Left ventricle myocardium inferior (tissue), 1 donor: ENCODE measurements at regions not wholly inside any gene's neighbourhood (a gene's known extent, or its start where the extent isn't known, plus 50 kb on each side); places are given as distances from the start of the nearest gene placed in this dataset.
"Not testable (repeated sequence)": the region's sequence is repeated elsewhere in the genome, so short reads cannot be mapped to it uniquely, and the experiment has no call there.

Experiments used
- DNase-seq: peaks from one replicate; pipeline ENCODE4 v3.0.0-alpha.2; 2020
- H3K27ac ChIP-seq: fragments of 200-600 bp; replicated peaks from 2 replicates; pipeline ENCODE4 v1.8.0; 2021
- H3K27me3 ChIP-seq: fragments of 200-600 bp; 2 replicates; pipeline ENCODE4 v1.8.0; 2021; ENCODE audit warnings: low read depth
- H3K36me3 ChIP-seq: fragments of 200-600 bp; 2 replicates; pipeline ENCODE4 v1.8.0; 2021
- H3K4me1 ChIP-seq: fragments of 200-600 bp; 2 replicates; pipeline ENCODE4 v1.8.0; 2021
- H3K4me3 ChIP-seq: fragments of 200-600 bp; 2 replicates; pipeline ENCODE4 v1.8.0; 2021; ENCODE audit warnings: mild to moderate bottlenecking, moderate library complexity
- H3K9me3 ChIP-seq: fragments of 200-600 bp; replicated peaks from 2 replicates; pipeline ENCODE4 v1.8.0; 2021
- CTCF ChIP-seq: fragments of 200-600 bp; IDR thresholded peaks from 2 replicates; pipeline ENCODE4 v1.8.0; 2021; ENCODE audit warnings: antibody characterized with exemption, mild to moderate bottlenecking, borderline replicate concordance
- intact Hi-C: fragments of 100-400 bp; cut with micrococcal nuclease; formaldehyde crosslinking; loops from one replicate; pipeline ENCODE4 v1.11.0; 2022
- donor health status: DM: no; HTN: yes; CAD: no; lungs with severe emphysema.

DNA sequence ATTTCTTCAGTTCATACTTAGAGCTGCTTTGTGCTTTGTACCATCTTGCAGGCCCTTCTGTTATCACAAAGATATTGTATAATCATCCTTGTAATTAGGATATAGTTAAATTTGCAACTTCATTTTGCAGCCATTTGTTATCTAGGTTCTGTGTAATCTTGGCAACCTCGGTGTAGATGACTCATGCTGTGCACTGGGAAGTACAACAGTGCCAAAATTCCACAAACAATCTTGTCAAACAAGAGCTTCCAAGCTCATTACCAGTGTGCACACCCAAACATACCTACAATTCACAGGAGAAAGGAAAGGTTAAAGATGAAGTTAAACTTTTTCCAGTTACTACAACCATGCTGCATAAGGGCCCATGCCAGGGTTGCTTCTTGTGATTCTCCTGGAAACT is 1231.8 kb downstream of the CDH11 start:
- H3K27ac ChIP-seq, result no peak overlapping the region
- DNase-seq, result no peak
- intact Hi-C loops, result no loop called here

DNA sequence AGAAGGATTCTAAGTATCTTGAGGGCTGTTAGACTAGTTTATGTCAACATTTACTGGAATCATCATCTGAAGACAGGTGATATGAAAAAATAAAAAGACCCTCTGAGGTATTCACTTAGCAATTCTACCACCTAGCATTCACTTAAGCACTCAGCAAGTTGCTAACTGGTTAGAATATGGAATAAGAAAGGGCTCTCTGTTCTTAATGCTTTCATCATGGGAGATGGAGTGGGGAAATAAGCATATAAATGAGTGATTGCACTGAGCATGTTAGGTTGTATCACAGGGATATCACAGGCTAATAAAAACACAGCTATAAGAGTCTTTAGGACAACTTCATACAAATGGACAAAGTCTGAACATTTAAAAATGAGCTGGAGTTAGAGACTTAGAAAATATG is 1238.8 kb downstream of the CDH11 start:
- H3K4me3 ChIP-seq, result no peak overlapping the region
- H3K9me3 ChIP-seq, result no peaks in the 10 kb centered on the region
- H3K4me1 ChIP-seq, result no peaks in the 10 kb centered on the region
- no peaks in the 10 kb centered on the region for H3K27me3 ChIP-seq
- H3K36me3 ChIP-seq, result no peaks in the 10 kb centered on the region
- intact Hi-C loops, result no loop called here
- TF ChIP-seq CTCF, result no peak
- no peak for DNase-seq
- no peak overlapping the region for H3K27ac ChIP-seq

More for the DNA sequence above, 1231.8 kb downstream of the CDH11 start:
- Histone ChIP-seq H3K9me3 (peaks cover 8% of the 10 kb centered on the region), H3K27me3 (no peaks in the 10 kb centered on the region), H3K4me1 (peaks cover 15% of the 10 kb centered on the region), H3K36me3 (no peaks in the 10 kb centered on the region), H3K4me3 (no peak overlapping the region)
- TF ChIP-seq CTCF, result no peak

DNA sequence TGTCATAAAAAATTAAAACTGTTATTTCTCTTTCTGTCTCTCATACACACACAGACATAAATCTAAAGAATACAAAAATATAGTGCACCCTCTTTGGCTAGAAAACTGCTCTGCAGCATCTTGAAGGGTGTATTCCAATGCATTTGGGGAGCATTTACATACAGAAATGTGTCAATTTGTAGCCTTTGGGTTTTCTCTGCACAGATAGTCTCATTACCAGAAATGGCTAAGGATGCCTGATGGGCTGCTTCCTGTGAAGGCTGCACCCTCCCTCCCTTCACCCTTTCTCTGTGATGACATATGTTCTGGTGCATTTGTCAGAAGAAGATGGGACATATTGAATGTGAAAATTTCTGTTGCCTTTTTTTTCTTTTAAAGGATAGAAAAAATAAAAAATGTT is 1239.3 kb downstream of the CDH11 start:
- no peak for DNase-seq
- Histone ChIP-seq H3K36me3 (no peaks in the 10 kb centered on the region), H3K4me3 (no peak overlapping the region), H3K27ac (no peak overlapping the region), H3K4me1 (no peaks in the 10 kb centered on the region), H3K27me3 (no peaks in the 10 kb centered on the region), H3K9me3 (no peaks in the 10 kb centered on the region)
- intact Hi-C loops, result no loop called here
- TF ChIP-seq CTCF, result no peak

GRCh38 chr16:63880948-63881347 is 1240.9 kb downstream of the CDH11 start:
- Histone ChIP-seq H3K9me3 (no peaks in the 10 kb centered on the region), H3K4me1 (no peaks in the 10 kb centered on the region), H3K27ac (no peak overlapping the region), H3K36me3 (no peaks in the 10 kb centered on the region), H3K4me3 (no peak overlapping the region), H3K27me3 (no peaks in the 10 kb centered on the region)
- intact Hi-C loops, result no loop called here
- DNase-seq, result no peak
- no peak for TF ChIP-seq CTCF

- Histone ChIP-seq H3K27me3 (no peaks in the 10 kb centered on the region), H3K4me1 (no peaks in the 10 kb centered on the region), H3K4me3 (no peak overlapping the region), H3K36me3 (no peaks in the 10 kb centered on the region), H3K9me3 (no peaks in the 10 kb centered on the region), H3K27ac (no peak overlapping the region)
- intact Hi-C loops, result no loop called here
- no peak for TF ChIP-seq CTCF
- no peak for DNase-seq
These were observed 1244.5 kb downstream of the CDH11 start for GRCh38 chr16:63877401-63877800.

GRCh38 chr16:63876103-63876502 is 1245.8 kb downstream of the CDH11 start:
- H3K4me1 ChIP-seq, result no peaks in the 10 kb centered on the region
- no peaks in the 10 kb centered on the region for H3K36me3 ChIP-seq
- no peak overlapping the region for H3K27ac ChIP-seq
- intact Hi-C loops, result no loop called here
- no peak for DNase-seq
- no peaks in the 10 kb centered on the region for H3K9me3 ChIP-seq
- H3K27me3 ChIP-seq, result no peaks in the 10 kb centered on the region
- no peak for TF ChIP-seq CTCF
- H3K4me3 ChIP-seq, result no peak overlapping the region

- intact Hi-C loops, H3K27me3 ChIP-seq, H3K4me1 ChIP-seq, H3K36me3 ChIP-seq, H3K4me3 ChIP-seq, DNase-seq, H3K27ac ChIP-seq: not testable (repeated sequence)
- H3K9me3 ChIP-seq, result peaks cover 16% of the 10 kb centered on the region
These were observed 1261.2 kb downstream of the CDH11 start for GRCh38 chr16:63860700-63861099.
